Endothelial cell (in vitro differentiated cells): ENCODE measurements at regions not wholly inside any gene's neighbourhood (a gene's known extent, or its start where the extent isn't known, plus 50 kb on each side); places are given as distances from the start of the nearest gene placed in this dataset.

Source experiments
- DNase-seq: peaks from one replicate; pipeline ENCODE4 v3.0.0; 2021; ENCODE audit warnings: low spot score
- H3K27ac Mint-ChIP-seq: one replicate; pipeline ENCODE4 v1.8.0; 2021; ENCODE audit warnings: mixed read lengths, inconsistent platforms; ENCODE audit not compliant: unreplicated experiment
- H3K27me3 Mint-ChIP-seq: one replicate; pipeline ENCODE4 v1.8.0; 2021; ENCODE audit warnings: mild to moderate bottlenecking, moderate library complexity, mixed read lengths, inconsistent platforms; ENCODE audit not compliant: unreplicated experiment
- H3K36me3 Mint-ChIP-seq: one replicate; pipeline ENCODE4 v1.8.0; 2021; ENCODE audit warnings: mild to moderate bottlenecking, low read depth, mixed read lengths, inconsistent platforms; ENCODE audit not compliant: unreplicated experiment
- H3K4me1 Mint-ChIP-seq: one replicate; pipeline ENCODE4 v1.8.0; 2021; ENCODE audit warnings: mild to moderate bottlenecking, mixed read lengths, inconsistent platforms; ENCODE audit not compliant: unreplicated experiment
- H3K4me3 Mint-ChIP-seq: one replicate; pipeline ENCODE4 v1.8.0; 2021; ENCODE audit warnings: mild to moderate bottlenecking, mixed read lengths, inconsistent platforms; ENCODE audit not compliant: unreplicated experiment
- H3K9me3 Mint-ChIP-seq: one replicate; pipeline ENCODE4 v1.8.0; 2021; ENCODE audit warnings: mixed read lengths, inconsistent platforms; ENCODE audit not compliant: unreplicated experiment
- CTCF ChIP-seq: fragments of 200-600 bp; sonication (generic); IDR thresholded peaks from one replicate; pipeline ENCODE4 v1.5.0; 2021; ENCODE audit warnings: antibody characterized with exemption; ENCODE audit not compliant: unreplicated experiment

DNA sequence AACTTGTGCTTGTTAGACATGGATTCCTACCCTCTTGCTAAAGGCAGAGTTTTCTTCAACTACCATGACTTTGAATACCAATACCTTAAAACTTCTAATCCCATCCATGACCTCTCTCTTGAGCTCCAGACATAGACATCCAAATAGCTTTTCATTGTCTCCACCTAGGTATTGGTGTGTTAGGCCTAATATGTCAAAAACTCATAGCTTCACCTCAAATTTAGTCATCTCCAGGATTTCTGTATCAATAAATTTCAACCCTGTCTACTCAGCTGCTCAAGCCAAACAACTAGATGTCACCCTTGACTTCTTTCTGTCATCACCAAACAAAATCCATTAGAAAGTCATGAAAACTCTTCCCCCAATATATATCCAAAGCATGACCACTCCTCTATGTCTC lies 617.7 kb upstream of the GRIA3 start:
- H3K4me1 Mint-ChIP-seq, result no peaks in the 10 kb centered on the region
- H3K9me3 Mint-ChIP-seq, result no peaks in the 10 kb centered on the region
- no peak overlapping the region for H3K4me3 Mint-ChIP-seq
- no peak for TF ChIP-seq CTCF
- H3K27ac Mint-ChIP-seq, result no peak overlapping the region
- no peaks in the 10 kb centered on the region for H3K27me3 Mint-ChIP-seq
- H3K36me3 Mint-ChIP-seq, result no peaks in the 10 kb centered on the region
- DNase-seq, result no peak

GRCh38 chrX:122567911-122568310 lies 616.2 kb upstream of the GRIA3 start:
- Mint-ChIP-seq H3K4me3 (no peak overlapping the region), H3K27me3 (no peaks in the 10 kb centered on the region), H3K9me3 (no peaks in the 10 kb centered on the region), H3K27ac (no peak overlapping the region), H3K36me3 (no peaks in the 10 kb centered on the region), H3K4me1 (no peaks in the 10 kb centered on the region)
- TF ChIP-seq CTCF, result no peak
- DNase-seq, result no peak

- Mint-ChIP-seq H3K27ac (no peak overlapping the region), H3K4me3 (no peak overlapping the region), H3K36me3 (no peaks in the 10 kb centered on the region), H3K4me1 (no peaks in the 10 kb centered on the region), H3K27me3 (no peaks in the 10 kb centered on the region), H3K9me3 (no peaks in the 10 kb centered on the region)
- DNase-seq, result no peak
- TF ChIP-seq CTCF, result no peak
Observed at GRCh38 chrX:122572461-122572860, 611.6 kb upstream of the GRIA3 start.

DNA sequence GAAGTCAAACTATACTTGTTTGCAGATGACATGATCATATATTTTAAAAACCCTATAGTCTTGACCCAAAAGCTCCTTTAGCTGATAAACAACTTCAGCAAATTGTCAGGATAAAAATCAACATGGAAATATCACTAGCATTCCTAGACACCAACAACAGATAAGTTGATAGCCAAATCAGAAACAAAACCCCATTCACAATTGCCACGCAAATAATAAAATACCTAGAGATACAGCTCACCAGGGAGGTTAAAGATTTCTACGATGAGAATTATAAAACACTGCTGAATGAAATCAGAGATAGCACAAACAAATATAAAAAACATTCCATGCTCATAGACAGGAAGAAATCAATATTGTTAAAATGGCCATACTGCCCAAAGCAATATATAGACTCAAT lies 605.0 kb upstream of the GRIA3 start:
- H3K27ac Mint-ChIP-seq, result no peak overlapping the region
- H3K36me3 Mint-ChIP-seq, result no peaks in the 10 kb centered on the region
- no peaks in the 10 kb centered on the region for H3K4me1 Mint-ChIP-seq
- no peak for TF ChIP-seq CTCF
- no peak overlapping the region for H3K4me3 Mint-ChIP-seq
- no peaks in the 10 kb centered on the region for H3K27me3 Mint-ChIP-seq
- DNase-seq, result no peak
- no peaks in the 10 kb centered on the region for H3K9me3 Mint-ChIP-seq

GRCh38 chrX:122579526-122579925 lies 604.6 kb upstream of the GRIA3 start:
- Mint-ChIP-seq H3K4me1 (no peaks in the 10 kb centered on the region), H3K36me3 (no peaks in the 10 kb centered on the region), H3K27ac (no peak overlapping the region), H3K27me3 (no peaks in the 10 kb centered on the region), H3K4me3 (no peak overlapping the region), H3K9me3 (no peaks in the 10 kb centered on the region)
- DNase-seq, result no peak
- TF ChIP-seq CTCF, result no peak
